AG09309 (cell line): ENCODE measurements at regions not wholly inside any gene's neighbourhood (a gene's known extent, or its start where the extent isn't known, plus 50 kb on each side); places are given as distances from the start of the nearest gene placed in this dataset.

Experiments used
- DNase-seq: peaks from one replicate; pipeline ENCODE4 v3.0.0-alpha.2; 2010; ENCODE audit warnings: low read depth
- H3K4me3 ChIP-seq: 2 replicates; pipeline ENCODE4 v1.5.1; 2011; ENCODE audit warnings: mild to moderate bottlenecking, low read depth, low read length, moderate library complexity; ENCODE audit not compliant: control insufficient read depth
- CTCF ChIP-seq: IDR thresholded peaks from 2 replicates; pipeline ENCODE4 v1.5.1; 2011; ENCODE audit warnings: mild to moderate bottlenecking, low read depth, low read length, inconsistent platforms; ENCODE audit not compliant: insufficient read depth, control insufficient read depth; ENCODE audit errors: missing control alignments

GRCh38 chr6:92122746-92123145 lies 1296.6 kb downstream of the EPHA7 start:
- no peak for TF ChIP-seq CTCF
- no peak for DNase-seq
- H3K4me3 ChIP-seq: no peak overlapping the region

GRCh38 chr6:92121228-92121627 lies 1298.1 kb downstream of the EPHA7 start:
- no peak overlapping the region for H3K4me3 ChIP-seq
- no peak for DNase-seq
- TF ChIP-seq CTCF: no peak

- no peak overlapping the region for H3K4me3 ChIP-seq
- no peak for DNase-seq
- TF ChIP-seq CTCF: no peak
Observed at GRCh38 chr6:92117800-92118199, 1301.6 kb downstream of the EPHA7 start.

GRCh38 chr6:92114797-92115196 lies 1304.6 kb downstream of the EPHA7 start:
- H3K4me3 ChIP-seq: no peak overlapping the region
- TF ChIP-seq CTCF: no peak
- DNase-seq: no peak

GRCh38 chr6:92114091-92114675 lies 1305.2 kb downstream of the EPHA7 start:
- no peak for TF ChIP-seq CTCF
- H3K4me3 ChIP-seq: no peak overlapping the region
- DNase-seq: no peak

GRCh38 chr6:92111386-92111785 lies 1308.0 kb downstream of the EPHA7 start:
- DNase-seq: no peak
- TF ChIP-seq CTCF: no peak
- H3K4me3 ChIP-seq: no peak overlapping the region

- no peak for TF ChIP-seq CTCF
- DNase-seq: no peak
- H3K4me3 ChIP-seq: no peak overlapping the region
Observed at GRCh38 chr6:92110403-92110802, 1309.0 kb downstream of the EPHA7 start.
